ENCODE measurements at regions not wholly inside any gene's neighbourhood (a gene's known extent, or its start where the extent isn't known, plus 50 kb on each side); places are given as distances from the start of the nearest gene placed in this dataset.

- no peak overlapping the region for H3K27ac ChIP-seq (ENCODE audit: low read length)
- DNase-seq, result no peak
- no peaks in the 10 kb centered on the region for H3K27me3 ChIP-seq (ENCODE audit: control insufficient read depth, insufficient read depth, low read length)
- intact Hi-C loops (cut with micrococcal nuclease), result loop anchor here (10.0 kb wide), 1 partner anchor 1091 kb away; no protein-coding TSS in a partner anchor
- no peak overlapping the region for H3K4me3 ChIP-seq (ENCODE audit: low read length)
- H3K36me3 ChIP-seq (ENCODE audit: control insufficient read depth, insufficient read depth, low read length), result no peaks in the 10 kb centered on the region
- TF ChIP-seq CTCF (IDR thresholded peaks at IDR 0.05), result no peak
- H3K9me3 ChIP-seq (ENCODE audit: control insufficient read depth, insufficient read depth, low read length), result no peaks in the 10 kb centered on the region
- H3K4me1 ChIP-seq (ENCODE audit: control insufficient read depth, insufficient read depth, low read length), result no peaks in the 10 kb centered on the region
- Mint-ChIP-seq H3K27me3 (ENCODE audit: low read depth in 2 of 2) (no peaks in the 10 kb centered on the region), H3K36me3 (no peaks in the 10 kb centered on the region), H3K27ac (no peak overlapping the region), H3K4me1 (no peaks in the 10 kb centered on the region), H3K9me3 (no peaks in the 10 kb centered on the region), H3K4me3 (no peak overlapping the region)
- 100% methylated on average over 1 of the region's 2 CpGs for WGBS (ENCODE audit: insufficient coverage)
- no peak for ATAC-seq
Observed at GRCh38 chr16:52193441-52193840, 353.5 kb downstream of the TOX3 start.

- 47% methylated on average over 4 of the region's 7 CpGs for WGBS (ENCODE audit: insufficient coverage)
- DNase-seq, result peak in 1 of 2 donors; percentile 70
Observed at GRCh38 chr16:52191531-52192134, 355.3 kb downstream of the TOX3 start.

GRCh38 chr16:52184336-52184735 lies 362.6 kb downstream of the TOX3 start:
- Mint-ChIP-seq H3K4me1 (no peaks in the 10 kb centered on the region), H3K27ac (no peak overlapping the region), H3K9me3 (peaks cover 0 to 2% of the 10 kb centered on the region in 2 donors), H3K36me3 (no peaks in the 10 kb centered on the region), H3K4me3 (no peak overlapping the region), H3K27me3 (ENCODE audit: low read depth in 2 of 2) (no peaks in the 10 kb centered on the region)
- DNase-seq (no peak), ATAC-seq (no peak)
- Histone ChIP-seq H3K36me3 (ENCODE audit: control insufficient read depth, insufficient read depth, low read length) (no peaks in the 10 kb centered on the region), H3K4me1 (ENCODE audit: control insufficient read depth, insufficient read depth, low read length) (no peaks in the 10 kb centered on the region), H3K27ac (ENCODE audit: low read length) (no peak overlapping the region), H3K9me3 (ENCODE audit: control insufficient read depth, insufficient read depth, low read length) (no peaks in the 10 kb centered on the region), H3K4me3 (ENCODE audit: low read length) (no peak overlapping the region), H3K27me3 (ENCODE audit: control insufficient read depth, insufficient read depth, low read length) (no peaks in the 10 kb centered on the region)
- no peak for TF ChIP-seq CTCF (IDR thresholded peaks at IDR 0.05)
- intact Hi-C loops (cut with micrococcal nuclease), result no loop called here
- WGBS (ENCODE audit: insufficient coverage), result 45% methylated on average over 2 of the region's 3 CpGs

More at GRCh38 chr16:52191531-52192134, 355.3 kb downstream of the TOX3 start:
- Histone ChIP-seq H3K27ac (ENCODE audit: low read length) (no peak overlapping the region), H3K4me1 (ENCODE audit: control insufficient read depth, insufficient read depth, low read length) (no peaks in the 10 kb centered on the region), H3K36me3 (ENCODE audit: control insufficient read depth, insufficient read depth, low read length) (no peaks in the 10 kb centered on the region), H3K9me3 (ENCODE audit: control insufficient read depth, insufficient read depth, low read length) (no peaks in the 10 kb centered on the region), H3K4me3 (ENCODE audit: low read length) (no peak overlapping the region), H3K27me3 (ENCODE audit: control insufficient read depth, insufficient read depth, low read length) (no peaks in the 10 kb centered on the region)
- Mint-ChIP-seq H3K27ac (no peak overlapping the region), H3K36me3 (no peaks in the 10 kb centered on the region), H3K4me1 (no peaks in the 10 kb centered on the region), H3K4me3 (no peak overlapping the region), H3K27me3 (ENCODE audit: low read depth in 2 of 2) (no peaks in the 10 kb centered on the region), H3K9me3 (no peaks in the 10 kb centered on the region)
- peak; percentile 74 for TF ChIP-seq CTCF (IDR thresholded peaks at IDR 0.05)
- ATAC-seq, result peak in 2 of 3 donors; percentile 52 to 56
- intact Hi-C loops (cut with micrococcal nuclease), result loop anchor here (10.0 kb wide), 1 partner anchor 1093 kb away; no protein-coding TSS in a partner anchor

GRCh38 chr16:52182840-52183239 lies 364.1 kb downstream of the TOX3 start:
- no peak for DNase-seq
- TF ChIP-seq CTCF (IDR thresholded peaks at IDR 0.05), result no peak
- 86% methylated on average over 2 of the region's 2 CpGs for WGBS (ENCODE audit: insufficient coverage)

More at GRCh38 chr16:52182840-52183239, 364.1 kb downstream of the TOX3 start:
- H3K4me1 Mint-ChIP-seq, result no peaks in the 10 kb centered on the region
- no peak for ATAC-seq
- no peaks in the 10 kb centered on the region for H3K36me3 ChIP-seq (ENCODE audit: control insufficient read depth, insufficient read depth, low read length)
- H3K27me3 Mint-ChIP-seq (ENCODE audit: low read depth in 2 of 2), result no peaks in the 10 kb centered on the region
- H3K4me1 ChIP-seq (ENCODE audit: control insufficient read depth, insufficient read depth, low read length), result no peaks in the 10 kb centered on the region
- H3K27ac Mint-ChIP-seq, result no peak overlapping the region
- intact Hi-C loops (cut with micrococcal nuclease), result no loop called here
- H3K9me3 ChIP-seq (ENCODE audit: control insufficient read depth, insufficient read depth, low read length), result no peaks in the 10 kb centered on the region
- H3K27ac ChIP-seq (ENCODE audit: low read length), result no peak overlapping the region
- no peaks in the 10 kb centered on the region for H3K27me3 ChIP-seq (ENCODE audit: control insufficient read depth, insufficient read depth, low read length)
- H3K4me3 Mint-ChIP-seq, result no peak overlapping the region
- H3K36me3 Mint-ChIP-seq, result no peaks in the 10 kb centered on the region
- no peak overlapping the region for H3K4me3 ChIP-seq (ENCODE audit: low read length)
- peaks cover 0 to 3% of the 10 kb centered on the region in 2 donors for H3K9me3 Mint-ChIP-seq
